Endodermal cell (in vitro differentiated cells): ENCODE measurements at regions not wholly inside any gene's neighbourhood (a gene's known extent, or its start where the extent isn't known, plus 50 kb on each side); places are given as distances from the start of the nearest gene placed in this dataset.

ENCODE experiments used
- DNase-seq: peaks from one replicate; pipeline ENCODE4 v3.0.0-alpha.2; 2017
- H3K27ac ChIP-seq: 2 replicates; pipeline ENCODE4 v1.5.1; 2013; ENCODE audit warnings: mild to moderate bottlenecking, low read depth, low read length, moderate library complexity
- H3K27me3 ChIP-seq: 2 replicates; pipeline ENCODE4 v1.6.1; 2013; ENCODE audit warnings: mild to moderate bottlenecking, low read length, moderate library complexity; ENCODE audit not compliant: insufficient read depth, control insufficient read depth, poor library complexity, severe bottlenecking
- H3K36me3 ChIP-seq: 2 replicates; pipeline ENCODE4 v1.7.0; 2013; ENCODE audit warnings: mild to moderate bottlenecking, low read length, moderate library complexity; ENCODE audit not compliant: control insufficient read depth, insufficient read depth
- H3K4me1 ChIP-seq: one replicate; pipeline ENCODE4 v1.7.0; 2013; ENCODE audit warnings: low read length; ENCODE audit not compliant: control insufficient read depth, insufficient read depth
- H3K4me3 ChIP-seq: 2 replicates; pipeline ENCODE4 v1.5.1; 2013; ENCODE audit warnings: mild to moderate bottlenecking, low read length, moderate library complexity
- H3K9ac ChIP-seq: 2 replicates; pipeline ENCODE4 v1.6.1; 2013; ENCODE audit warnings: mild to moderate bottlenecking, low read length, moderate library complexity; ENCODE audit not compliant: poor library complexity, severe bottlenecking; ENCODE audit errors: extremely low read depth
- H3K9me3 ChIP-seq: 2 replicates; pipeline ENCODE4 v1.6.1; 2013; ENCODE audit warnings: mild to moderate bottlenecking, low read length, moderate library complexity; ENCODE audit not compliant: control insufficient read depth
- H3K27ac Mint-ChIP-seq: 2 replicates; pipeline ENCODE4 v1.8.0; 2020; ENCODE audit warnings: mixed read lengths
- H3K27me3 Mint-ChIP-seq: 2 replicates; pipeline ENCODE4 v1.8.0; 2021; ENCODE audit warnings: mild to moderate bottlenecking, mixed read lengths; ENCODE audit not compliant: insufficient read depth
- H3K36me3 Mint-ChIP-seq: 2 replicates; pipeline ENCODE4 v1.8.0; 2020; ENCODE audit warnings: low read depth, mixed read lengths
- H3K4me1 Mint-ChIP-seq: 2 replicates; pipeline ENCODE4 v1.8.0; 2020; ENCODE audit warnings: mixed read lengths
- H3K4me3 Mint-ChIP-seq: 2 replicates; pipeline ENCODE4 v1.8.0; 2020; ENCODE audit warnings: mild to moderate bottlenecking, moderate library complexity, mixed read lengths
- H3K9me3 Mint-ChIP-seq: 2 replicates; pipeline ENCODE4 v1.8.0; 2020; ENCODE audit warnings: mild to moderate bottlenecking, mixed read lengths
- WGBS, 2 experiments: methylation state at CpG; one replicate each; pipeline versions ENCODE4 v1.1.5 to v1.1.7; 2013; ENCODE audit warnings: missing lambda C conversion rate in 2 of 2, mixed read lengths in 1 of 2; ENCODE audit not compliant: insufficient coverage in 1 of 2, insufficient read length in 1 of 2; 5-methylcytosine and 5-hydroxymethylcytosine counted together
- TF ChIP-seq, protein P1 (sequence below): fragments of 200-600 bp; sonication (generic); conservative IDR thresholded peaks from 2 replicates; pipeline ENCODE4 v1.5.0; 2021; ENCODE audit warnings: antibody characterized with exemption, mild to moderate bottlenecking

- Mint-ChIP-seq H3K27ac (no peak overlapping the region), H3K36me3 (peaks cover 2% of the 10 kb centered on the region), H3K4me1 (peaks cover 8% of the 10 kb centered on the region), H3K9me3 (no peaks in the 10 kb centered on the region), H3K4me3 (no peak overlapping the region), H3K27me3 (no peaks in the 10 kb centered on the region)
- Histone ChIP-seq H3K27ac (no peak overlapping the region), H3K9ac (no peak overlapping the region), H3K4me1 (no peaks in the 10 kb centered on the region), H3K9me3 (no peaks in the 10 kb centered on the region), H3K27me3 (no peaks in the 10 kb centered on the region), H3K4me3 (no peak overlapping the region), H3K36me3 (no peaks in the 10 kb centered on the region)
- TF ChIP-seq, protein P1, sequence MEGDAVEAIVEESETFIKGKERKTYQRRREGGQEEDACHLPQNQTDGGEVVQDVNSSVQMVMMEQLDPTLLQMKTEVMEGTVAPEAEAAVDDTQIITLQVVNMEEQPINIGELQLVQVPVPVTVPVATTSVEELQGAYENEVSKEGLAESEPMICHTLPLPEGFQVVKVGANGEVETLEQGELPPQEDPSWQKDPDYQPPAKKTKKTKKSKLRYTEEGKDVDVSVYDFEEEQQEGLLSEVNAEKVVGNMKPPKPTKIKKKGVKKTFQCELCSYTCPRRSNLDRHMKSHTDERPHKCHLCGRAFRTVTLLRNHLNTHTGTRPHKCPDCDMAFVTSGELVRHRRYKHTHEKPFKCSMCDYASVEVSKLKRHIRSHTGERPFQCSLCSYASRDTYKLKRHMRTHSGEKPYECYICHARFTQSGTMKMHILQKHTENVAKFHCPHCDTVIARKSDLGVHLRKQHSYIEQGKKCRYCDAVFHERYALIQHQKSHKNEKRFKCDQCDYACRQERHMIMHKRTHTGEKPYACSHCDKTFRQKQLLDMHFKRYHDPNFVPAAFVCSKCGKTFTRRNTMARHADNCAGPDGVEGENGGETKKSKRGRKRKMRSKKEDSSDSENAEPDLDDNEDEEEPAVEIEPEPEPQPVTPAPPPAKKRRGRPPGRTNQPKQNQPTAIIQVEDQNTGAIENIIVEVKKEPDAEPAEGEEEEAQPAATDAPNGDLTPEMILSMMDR: no peak
- DNase-seq: no peak
Observed at GRCh38 chr3:28012830-28013229, 228.6 kb upstream of the CMC1 start.

DNA sequence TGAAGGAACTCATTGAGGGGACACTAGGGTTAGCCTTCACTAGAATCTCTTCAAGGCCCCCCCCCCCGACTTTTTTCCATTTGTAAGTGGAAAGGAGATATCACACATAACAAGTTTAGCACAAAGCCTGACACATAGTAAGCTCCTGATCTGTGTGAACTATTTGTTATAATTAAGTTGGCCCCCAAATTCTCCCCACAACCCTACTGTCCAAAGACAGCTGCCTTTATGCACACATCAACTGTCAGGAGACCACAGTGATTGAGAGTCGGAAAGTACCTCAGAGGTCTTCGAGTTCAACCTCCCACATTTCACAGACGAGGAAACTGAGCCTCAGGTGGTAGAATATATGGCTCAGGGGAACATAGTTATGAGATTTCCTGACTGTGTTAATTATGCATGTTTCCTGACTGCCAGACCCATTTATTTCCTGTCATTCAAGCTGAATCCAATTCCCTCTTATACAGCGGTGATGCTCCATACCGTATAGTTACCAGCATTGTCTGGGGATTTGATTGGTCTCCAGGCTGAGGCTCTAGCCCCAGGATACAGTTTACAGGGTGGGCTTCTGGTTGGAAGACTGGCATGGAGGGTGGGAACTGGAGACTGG is 227.4 kb upstream of the CMC1 start:
- TF ChIP-seq, protein P1: no peak
- Histone ChIP-seq H3K4me1 (no peaks in the 10 kb centered on the region), H3K9me3 (no peaks in the 10 kb centered on the region), H3K4me3 (no peak overlapping the region), H3K36me3 (no peaks in the 10 kb centered on the region), H3K9ac (no peak overlapping the region), H3K27ac (no peak overlapping the region), H3K27me3 (no peaks in the 10 kb centered on the region)
- Mint-ChIP-seq H3K9me3 (no peaks in the 10 kb centered on the region), H3K4me1 (peaks cover 8% of the 10 kb centered on the region), H3K36me3 (peaks cover 2% of the 10 kb centered on the region), H3K27ac (no peak overlapping the region), H3K4me3 (no peak overlapping the region), H3K27me3 (no peaks in the 10 kb centered on the region)
- DNase-seq: no peak
- 89 to 94% methylated on average over 2 to 5 of the region's 6 CpGs for WGBS, 2 experiments

- Mint-ChIP-seq H3K4me1 (peaks cover 8% of the 10 kb centered on the region), H3K27me3 (no peaks in the 10 kb centered on the region), H3K9me3 (peaks cover 9% of the 10 kb centered on the region), H3K36me3 (peaks cover 11% of the 10 kb centered on the region), H3K27ac (no peak overlapping the region), H3K4me3 (no peak overlapping the region)
- TF ChIP-seq, protein P1: no peak
- Histone ChIP-seq H3K27ac (no peak overlapping the region), H3K27me3 (no peaks in the 10 kb centered on the region), H3K9ac (no peak overlapping the region), H3K9me3 (no peaks in the 10 kb centered on the region), H3K4me1 (no peaks in the 10 kb centered on the region), H3K36me3 (no peaks in the 10 kb centered on the region), H3K4me3 (no peak overlapping the region)
- 87 to 92% methylated on average over 7 to 11 of the region's 11 CpGs for WGBS, 2 experiments
- DNase-seq: no peak
Observed at GRCh38 chr3:28018925-28019718, 222.3 kb upstream of the CMC1 start.
